Osteocyte (in vitro differentiated cells): ENCODE measurements at regions not wholly inside any gene's neighbourhood (a gene's known extent, or its start where the extent isn't known, plus 50 kb on each side); places are given as distances from the start of the nearest gene placed in this dataset.

Source experiments
- DNase-seq: peaks from one replicate; pipeline ENCODE4 v3.0.0; 2021; ENCODE audit warnings: mixed read lengths; ENCODE audit not compliant: unreplicated experiment; ENCODE audit errors: extremely low spot score
- H3K27ac Mint-ChIP-seq: one replicate; pipeline ENCODE4 v1.8.0; 2021; ENCODE audit warnings: mild to moderate bottlenecking, mixed read lengths; ENCODE audit not compliant: unreplicated experiment
- H3K27me3 Mint-ChIP-seq: one replicate; pipeline ENCODE4 v1.8.0; 2021; ENCODE audit warnings: mixed read lengths; ENCODE audit not compliant: unreplicated experiment
- H3K36me3 Mint-ChIP-seq: one replicate; pipeline ENCODE4 v1.8.0; 2021; ENCODE audit warnings: mixed read lengths; ENCODE audit not compliant: unreplicated experiment
- H3K4me1 Mint-ChIP-seq: one replicate; pipeline ENCODE4 v1.8.0; 2021; ENCODE audit warnings: mixed read lengths; ENCODE audit not compliant: unreplicated experiment
- H3K4me3 Mint-ChIP-seq: one replicate; pipeline ENCODE4 v1.8.0; 2021; ENCODE audit warnings: mild to moderate bottlenecking, moderate library complexity, mixed read lengths; ENCODE audit not compliant: unreplicated experiment
- H3K9me3 Mint-ChIP-seq: one replicate; pipeline ENCODE4 v1.8.0; 2021; ENCODE audit warnings: mixed read lengths; ENCODE audit not compliant: unreplicated experiment
- TF ChIP-seq, protein P1 (sequence below): fragments of 200-600 bp; sonication (generic); IDR thresholded peaks from 2 replicates; pipeline ENCODE4 v1.5.0; 2021; ENCODE audit warnings: antibody characterized with exemption, mild to moderate bottlenecking, moderate library complexity

DNA sequence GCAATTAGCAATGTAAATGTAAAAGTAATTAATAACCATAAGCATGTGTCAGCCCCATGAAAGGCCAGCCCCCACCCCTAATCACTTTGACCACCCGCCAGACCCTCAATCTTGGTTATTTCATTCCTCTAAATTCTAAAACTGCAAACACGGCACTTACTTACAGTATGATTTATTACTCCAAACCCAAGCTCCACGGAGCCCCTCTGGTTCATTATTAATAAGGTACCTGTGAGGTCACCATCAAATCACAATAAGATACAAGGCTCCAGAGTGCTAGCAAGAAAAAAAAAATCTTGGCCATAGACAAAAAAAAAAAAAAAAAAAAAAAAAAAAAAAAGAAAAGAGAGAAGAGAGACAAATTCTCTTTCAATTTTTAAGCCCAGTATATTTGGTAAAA lies 879.5 kb downstream of the TDRD15 start:
- DNase-seq = no peak
- H3K36me3 Mint-ChIP-seq = no peaks in the 10 kb centered on the region
- H3K27ac Mint-ChIP-seq = no peak overlapping the region
- no peaks in the 10 kb centered on the region for H3K27me3 Mint-ChIP-seq
- no peak overlapping the region for H3K4me3 Mint-ChIP-seq
- no peaks in the 10 kb centered on the region for H3K4me1 Mint-ChIP-seq
- TF ChIP-seq, protein P1, sequence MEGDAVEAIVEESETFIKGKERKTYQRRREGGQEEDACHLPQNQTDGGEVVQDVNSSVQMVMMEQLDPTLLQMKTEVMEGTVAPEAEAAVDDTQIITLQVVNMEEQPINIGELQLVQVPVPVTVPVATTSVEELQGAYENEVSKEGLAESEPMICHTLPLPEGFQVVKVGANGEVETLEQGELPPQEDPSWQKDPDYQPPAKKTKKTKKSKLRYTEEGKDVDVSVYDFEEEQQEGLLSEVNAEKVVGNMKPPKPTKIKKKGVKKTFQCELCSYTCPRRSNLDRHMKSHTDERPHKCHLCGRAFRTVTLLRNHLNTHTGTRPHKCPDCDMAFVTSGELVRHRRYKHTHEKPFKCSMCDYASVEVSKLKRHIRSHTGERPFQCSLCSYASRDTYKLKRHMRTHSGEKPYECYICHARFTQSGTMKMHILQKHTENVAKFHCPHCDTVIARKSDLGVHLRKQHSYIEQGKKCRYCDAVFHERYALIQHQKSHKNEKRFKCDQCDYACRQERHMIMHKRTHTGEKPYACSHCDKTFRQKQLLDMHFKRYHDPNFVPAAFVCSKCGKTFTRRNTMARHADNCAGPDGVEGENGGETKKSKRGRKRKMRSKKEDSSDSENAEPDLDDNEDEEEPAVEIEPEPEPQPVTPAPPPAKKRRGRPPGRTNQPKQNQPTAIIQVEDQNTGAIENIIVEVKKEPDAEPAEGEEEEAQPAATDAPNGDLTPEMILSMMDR = no peak
- peaks cover 33% of the 10 kb centered on the region for H3K9me3 Mint-ChIP-seq

DNA sequence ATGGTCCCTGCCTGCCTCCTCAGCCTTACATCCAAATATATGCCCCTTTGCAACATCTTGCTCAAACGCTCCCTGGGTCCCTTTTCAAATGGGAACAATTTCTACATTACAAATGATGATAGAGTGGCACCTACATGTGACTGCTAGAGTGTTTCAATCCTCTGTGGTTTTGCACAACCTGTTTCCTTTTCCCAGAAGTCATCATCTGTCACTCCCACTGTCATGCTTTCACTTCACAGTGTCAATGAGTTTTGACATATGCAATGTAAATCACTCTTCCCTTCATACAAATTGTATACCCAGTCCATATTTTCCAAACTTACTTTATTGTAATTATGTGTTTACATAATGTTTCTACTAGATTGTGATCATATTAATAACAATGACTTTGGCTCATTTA lies 887.3 kb downstream of the TDRD15 start:
- DNase-seq = no peak
- Mint-ChIP-seq H3K9me3 (peaks cover 21% of the 10 kb centered on the region), H3K4me1 (no peaks in the 10 kb centered on the region), H3K4me3 (no peak overlapping the region), H3K36me3 (no peaks in the 10 kb centered on the region), H3K27me3 (no peaks in the 10 kb centered on the region), H3K27ac (no peak overlapping the region)
- TF ChIP-seq, protein P1 = no peak

DNA sequence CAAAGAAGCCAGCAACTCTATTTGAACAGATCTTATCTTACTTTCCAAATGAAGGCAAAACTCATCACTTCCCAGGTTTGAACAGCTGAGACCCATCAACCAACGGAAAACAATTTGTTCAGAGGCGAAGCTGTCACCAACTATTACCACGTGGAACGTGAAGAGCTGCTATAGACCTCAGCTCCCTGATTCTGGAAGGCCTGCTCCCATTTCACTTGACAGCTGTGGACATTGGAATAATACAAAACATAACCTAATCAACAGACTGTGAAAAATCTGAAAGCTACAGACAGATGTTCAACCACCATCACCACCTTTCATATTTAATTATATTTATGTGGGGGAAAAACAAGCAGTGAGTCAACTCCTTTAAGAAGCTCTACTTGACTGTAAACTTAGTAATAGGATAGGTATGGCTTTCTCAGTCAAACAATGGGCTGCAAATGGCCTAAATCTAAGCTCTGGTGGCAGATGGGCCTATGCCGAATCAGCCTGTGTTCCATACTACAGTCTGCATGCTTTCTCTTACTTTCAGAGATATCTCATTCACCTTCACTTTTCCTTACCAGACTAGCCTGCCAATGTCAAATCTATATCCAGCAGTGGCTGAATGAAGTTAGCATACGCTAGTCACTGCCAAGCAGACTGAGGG lies 896.4 kb downstream of the TDRD15 start:
- no peaks in the 10 kb centered on the region for H3K27me3 Mint-ChIP-seq
- H3K4me1 Mint-ChIP-seq = no peaks in the 10 kb centered on the region
- peaks cover 10% of the 10 kb centered on the region for H3K9me3 Mint-ChIP-seq
- no peak for DNase-seq
- H3K27ac Mint-ChIP-seq = no peak overlapping the region
- TF ChIP-seq, protein P1 = no peak
- H3K4me3 Mint-ChIP-seq = no peak overlapping the region
- H3K36me3 Mint-ChIP-seq = no peaks in the 10 kb centered on the region

DNA sequence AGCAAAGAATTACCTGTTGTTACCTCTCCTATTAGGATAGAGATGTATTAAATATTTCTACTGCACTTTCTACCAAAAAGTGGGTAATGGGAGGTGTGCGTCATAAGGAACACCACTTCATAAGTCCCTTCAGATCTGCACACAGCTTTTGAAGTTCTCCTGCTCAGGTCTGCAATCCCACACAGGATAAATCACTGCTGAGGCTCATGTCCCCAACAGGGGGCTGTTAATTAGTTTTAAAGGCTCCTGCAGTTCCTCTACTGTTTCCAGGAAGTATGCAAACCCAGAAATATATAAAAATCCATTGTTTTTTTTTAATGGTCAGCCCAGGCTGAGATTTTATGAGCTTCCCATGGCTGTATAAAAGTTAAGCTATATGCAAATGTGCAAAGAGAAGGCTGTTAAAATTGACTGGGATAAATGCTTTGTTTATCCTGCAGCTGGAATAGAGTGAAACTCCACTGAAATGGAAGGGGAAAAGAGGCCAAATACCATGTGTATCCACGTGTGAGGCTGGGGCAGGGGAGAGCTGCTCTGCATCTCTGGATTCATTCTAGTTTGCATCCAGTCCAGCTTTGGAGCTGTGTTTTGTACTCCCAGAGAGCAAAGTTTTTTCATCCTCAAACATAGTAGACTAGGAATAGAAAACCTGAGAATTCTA lies 903.7 kb downstream of the TDRD15 start:
- no peaks in the 10 kb centered on the region for H3K9me3 Mint-ChIP-seq
- H3K36me3 Mint-ChIP-seq = no peaks in the 10 kb centered on the region
- no peak for DNase-seq
- no peaks in the 10 kb centered on the region for H3K27me3 Mint-ChIP-seq
- no peaks in the 10 kb centered on the region for H3K4me1 Mint-ChIP-seq
- TF ChIP-seq, protein P1 = no peak
- no peak overlapping the region for H3K4me3 Mint-ChIP-seq
- no peak overlapping the region for H3K27ac Mint-ChIP-seq

DNA sequence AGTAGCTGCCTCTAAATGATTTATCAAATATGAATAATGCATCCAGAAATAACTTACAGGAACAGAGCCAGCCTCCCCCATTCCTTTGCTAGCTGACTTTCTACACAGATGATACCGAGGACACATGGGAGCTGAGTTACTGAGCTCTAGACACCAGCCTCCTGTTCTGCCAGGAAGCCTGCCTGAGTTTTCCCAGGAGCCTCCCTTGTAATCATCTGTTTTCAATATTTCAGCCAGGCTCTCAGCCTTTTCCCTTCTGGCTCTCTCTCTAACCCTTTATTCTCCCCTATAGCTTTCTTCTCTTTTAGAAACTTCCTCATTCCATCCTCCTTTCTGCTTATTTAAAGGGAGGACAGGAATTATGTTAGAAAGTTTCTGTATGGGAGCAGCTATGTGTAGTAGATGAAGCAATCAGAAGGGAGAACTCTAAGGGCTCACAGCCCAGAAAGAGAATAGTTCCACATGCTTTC lies 911.6 kb downstream of the TDRD15 start:
- Mint-ChIP-seq H3K27me3 (no peaks in the 10 kb centered on the region), H3K36me3 (no peaks in the 10 kb centered on the region), H3K27ac (no peak overlapping the region), H3K9me3 (peaks cover 12% of the 10 kb centered on the region), H3K4me1 (no peaks in the 10 kb centered on the region), H3K4me3 (no peak overlapping the region)
- no peak for DNase-seq
- TF ChIP-seq, protein P1 = no peak
